HEK293T (cell line): ENCODE measurements at regions not wholly inside any gene's neighbourhood (a gene's known extent, or its start where the extent isn't known, plus 50 kb on each side); places are given as distances from the start of the nearest gene placed in this dataset.
"Not testable (repeated sequence)": the region's sequence is repeated elsewhere in the genome, so short reads cannot be mapped to it uniquely, and the experiment has no call there.

Source experiments
- CTCF ChIA-PET: fragments of 350-600 bp; formaldehyde crosslinking; extraction: SDS; loops from one replicate; lab custom pipeline; 2021; ENCODE audit warnings: antibody characterized with exemption, inconsistent platforms; lab: Yijun Ruan, JAX
- POLR2A ChIA-PET: fragments of 350-600 bp; formaldehyde crosslinking; extraction: SDS; loops from one replicate; lab custom pipeline; 2020; ENCODE audit warnings: antibody characterized with exemption, inconsistent platforms; lab: Yijun Ruan, JAX
- DNase-seq: peaks from one replicate; pipeline ENCODE4 v3.0.0; 2012; ENCODE audit warnings: mixed read lengths; ENCODE audit errors: extremely low spot score
- ARNT ChIP-seq: fragments of 450-650 bp; IDR thresholded peaks from 2 replicates; pipeline ENCODE4 v1.6.1; 2017; ENCODE audit warnings: mild to moderate bottlenecking
- BHLHE40 ChIP-seq: fragments of 450-650 bp; IDR thresholded peaks from 2 replicates; pipeline ENCODE4 v1.6.1; 2016; ENCODE audit warnings: mild to moderate bottlenecking, moderate library complexity, borderline replicate concordance
- CTBP1 ChIP-seq: fragments of 450-650 bp; IDR thresholded peaks from 2 replicates; pipeline ENCODE4 v1.6.1; 2016; ENCODE audit warnings: borderline replicate concordance
- ELF4 ChIP-seq: fragments of 450-650 bp; IDR thresholded peaks from 2 replicates; pipeline ENCODE4 v1.6.1; 2017; ENCODE audit warnings: antibody characterized with exemption
- FOXA1 ChIP-seq: fragments of 450-650 bp; IDR thresholded peaks from 2 replicates; pipeline ENCODE4 v1.6.1; 2016; ENCODE audit warnings: mild to moderate bottlenecking
- FOXK2 ChIP-seq: fragments of 450-650 bp; IDR thresholded peaks from 2 replicates; pipeline ENCODE4 v1.6.1; 2016; ENCODE audit warnings: mild to moderate bottlenecking
- FOXM1 ChIP-seq: fragments of 450-650 bp; IDR thresholded peaks from 2 replicates; pipeline ENCODE4 v1.6.1; 2017; ENCODE audit warnings: mild to moderate bottlenecking, borderline replicate concordance
- HDGF ChIP-seq: fragments of 450-650 bp; IDR thresholded peaks from 2 replicates; pipeline ENCODE4 v1.6.1; 2017; ENCODE audit warnings: antibody characterized with exemption, borderline replicate concordance
- L3MBTL2 ChIP-seq: fragments of 450-650 bp; conservative IDR thresholded peaks from 2 replicates; pipeline ENCODE4 v1.6.1; 2016; ENCODE audit warnings: mild to moderate bottlenecking
- LEF1 ChIP-seq: fragments of 450-650 bp; IDR thresholded peaks from 2 replicates; pipeline ENCODE4 v1.6.1; 2017; ENCODE audit warnings: mild to moderate bottlenecking, borderline replicate concordance
- NFRKB ChIP-seq: fragments of 450-650 bp; IDR thresholded peaks from 2 replicates; pipeline ENCODE4 v1.6.1; 2016; ENCODE audit warnings: mild to moderate bottlenecking, moderate library complexity
- PKNOX1 ChIP-seq: fragments of 450-650 bp; IDR thresholded peaks from 2 replicates; pipeline ENCODE4 v1.6.1; 2016
- SP1 ChIP-seq: fragments of 450-650 bp; IDR thresholded peaks from 2 replicates; pipeline ENCODE4 v1.6.1; 2017
- SUZ12 ChIP-seq: fragments of 450-650 bp; IDR thresholded peaks from 2 replicates; pipeline ENCODE4 v1.6.1; 2016; ENCODE audit warnings: mild to moderate bottlenecking
- TARDBP ChIP-seq: fragments of 450-650 bp; IDR thresholded peaks from 2 replicates; pipeline ENCODE4 v1.6.1; 2016
- ZNF384 ChIP-seq: fragments of 450-650 bp; IDR thresholded peaks from 2 replicates; pipeline ENCODE4 v1.6.1; 2016

GRCh38 chr12:66753810-66754209 is 74.9 kb upstream of the GRIP1 start:
- ChIA-PET CTCF (no interaction called here), POLR2A (no interaction called here)
- TF ChIP-seq HDGF (no peak), SP1 (no peak), FOXK2 (no peak), SUZ12 (no peak), ARNT (no peak), FOXA1 (no peak), FOXM1 (no peak), ELF4 (no peak), BHLHE40 (no peak), NFRKB (no peak), ZNF384 (no peak), TARDBP (no peak), LEF1 (no peak), PKNOX1 (no peak), CTBP1 (no peak), L3MBTL2 (no peak)
- no peak for DNase-seq

GRCh38 chr12:66755727-66756395 is 77.0 kb upstream of the GRIP1 start:
- POLR2A ChIA-PET = no interaction called here
- DNase-seq = no peak
- CTCF ChIA-PET = no interaction called here
- TF ChIP-seq PKNOX1 (no peak), LEF1 (no peak), FOXM1 (no peak), NFRKB (no peak), SUZ12 (no peak), CTBP1 (no peak), BHLHE40 (no peak), FOXA1 (no peak), ZNF384 (no peak), SP1 (no peak), HDGF (no peak), L3MBTL2 (no peak), TARDBP (no peak), ARNT (no peak), FOXK2 (no peak), ELF4 (no peak)

- ChIA-PET CTCF (no interaction called here), POLR2A (no interaction called here)
- DNase-seq = no peak
- TF ChIP-seq HDGF = no peak
- no peak for TF ChIP-seq ZNF384
- no peak for TF ChIP-seq PKNOX1
- TF ChIP-seq LEF1 = no peak
- TF ChIP-seq ELF4 = no peak
- no peak for TF ChIP-seq L3MBTL2
- no peak for TF ChIP-seq FOXA1
- TF ChIP-seq FOXK2 = no peak
- TF ChIP-seq SP1 = no peak
- TF ChIP-seq NFRKB = no peak
- TF ChIP-seq SUZ12 = no peak
- no peak for TF ChIP-seq BHLHE40
- TF ChIP-seq TARDBP = no peak
- TF ChIP-seq CTBP1 = no peak
- TF ChIP-seq ARNT = no peak
- TF ChIP-seq FOXM1 = no peak
Measured at GRCh38 chr12:66756631-66757030, 77.8 kb upstream of the GRIP1 start.

- CTCF ChIA-PET, POLR2A ChIA-PET, DNase-seq: not testable (repeated sequence)
Measured at GRCh38 chr12:66760122-66760521, 81.2 kb upstream of the GRIP1 start.

- CTCF ChIA-PET = no interaction called here
- DNase-seq = no peak
Measured at GRCh38 chr12:66763467-66763866, 84.6 kb upstream of the GRIP1 start.

More at GRCh38 chr12:66763467-66763866, 84.6 kb upstream of the GRIP1 start:
- TF ChIP-seq FOXK2 (no peak), CTBP1 (no peak), PKNOX1 (no peak), ARNT (no peak), SP1 (no peak), SUZ12 (no peak), ELF4 (no peak), LEF1 (no peak), BHLHE40 (no peak), ZNF384 (no peak), TARDBP (no peak), FOXM1 (no peak), HDGF (no peak), FOXA1 (no peak), NFRKB (no peak), L3MBTL2 (no peak)
- POLR2A ChIA-PET = no interaction called here
